ENCODE measurements at regions not wholly inside any gene's neighbourhood (a gene's known extent, or its start where the extent isn't known, plus 50 kb on each side); places are given as distances from the start of the nearest gene placed in this dataset.
"Not testable (repeated sequence)": the region's sequence is repeated elsewhere in the genome, so short reads cannot be mapped to it uniquely, and the experiment has no call there.

DNA sequence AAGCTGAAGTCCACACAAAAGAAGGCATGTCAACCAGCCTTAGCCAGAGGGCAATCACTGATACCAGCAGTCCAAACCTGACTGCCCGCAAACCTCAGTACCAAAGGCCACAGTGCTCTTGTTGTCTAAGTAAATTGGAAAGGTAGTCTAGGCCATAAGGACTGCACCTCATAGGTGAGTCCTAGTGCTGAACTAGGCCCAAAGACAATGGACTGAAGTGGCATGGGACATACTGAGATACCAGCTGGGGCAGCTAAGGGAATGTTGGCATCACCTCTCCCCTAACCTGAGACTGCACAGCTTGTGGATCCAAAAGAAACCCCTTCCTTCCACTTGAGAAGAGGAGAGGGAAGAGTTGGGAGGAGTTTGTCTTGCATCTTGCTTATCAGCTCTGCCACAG lies 161.9 kb downstream of the POTEG start:
- TF ChIP-seq EZH2 (IDR thresholded peaks at IDR 0.05; ENCODE audit: low read depth): not testable (repeated sequence)
- TF ChIP-seq, protein P1, sequence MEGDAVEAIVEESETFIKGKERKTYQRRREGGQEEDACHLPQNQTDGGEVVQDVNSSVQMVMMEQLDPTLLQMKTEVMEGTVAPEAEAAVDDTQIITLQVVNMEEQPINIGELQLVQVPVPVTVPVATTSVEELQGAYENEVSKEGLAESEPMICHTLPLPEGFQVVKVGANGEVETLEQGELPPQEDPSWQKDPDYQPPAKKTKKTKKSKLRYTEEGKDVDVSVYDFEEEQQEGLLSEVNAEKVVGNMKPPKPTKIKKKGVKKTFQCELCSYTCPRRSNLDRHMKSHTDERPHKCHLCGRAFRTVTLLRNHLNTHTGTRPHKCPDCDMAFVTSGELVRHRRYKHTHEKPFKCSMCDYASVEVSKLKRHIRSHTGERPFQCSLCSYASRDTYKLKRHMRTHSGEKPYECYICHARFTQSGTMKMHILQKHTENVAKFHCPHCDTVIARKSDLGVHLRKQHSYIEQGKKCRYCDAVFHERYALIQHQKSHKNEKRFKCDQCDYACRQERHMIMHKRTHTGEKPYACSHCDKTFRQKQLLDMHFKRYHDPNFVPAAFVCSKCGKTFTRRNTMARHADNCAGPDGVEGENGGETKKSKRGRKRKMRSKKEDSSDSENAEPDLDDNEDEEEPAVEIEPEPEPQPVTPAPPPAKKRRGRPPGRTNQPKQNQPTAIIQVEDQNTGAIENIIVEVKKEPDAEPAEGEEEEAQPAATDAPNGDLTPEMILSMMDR (conservative IDR thresholded peaks at IDR 0.05): not testable (repeated sequence)
